IPS-15b (cell line): ENCODE measurements at regions not wholly inside any gene's neighbourhood (a gene's known extent, or its start where the extent isn't known, plus 50 kb on each side); places are given as distances from the start of the nearest gene placed in this dataset.
A peak's percentile ranks its signal among the peaks of the same experiment; 100 is the strongest.
"Not testable (repeated sequence)": the region's sequence is repeated elsewhere in the genome, so short reads cannot be mapped to it uniquely, and the experiment has no call there.

ENCODE experiments used
- H3K27me3 ChIP-seq: one replicate; pipeline ENCODE4 v1.6.1; 2013; ENCODE audit warnings: low read length; ENCODE audit not compliant: control insufficient read depth, insufficient read depth
- H3K36me3 ChIP-seq: one replicate; pipeline ENCODE4 v1.6.1; 2013; ENCODE audit warnings: low read length; ENCODE audit not compliant: control insufficient read depth, insufficient read depth
- H3K4me1 ChIP-seq: one replicate; pipeline ENCODE4 v1.6.1; 2013; ENCODE audit warnings: mild to moderate bottlenecking, low read length; ENCODE audit not compliant: control insufficient read depth, insufficient read depth
- H3K4me3 ChIP-seq: one replicate; pipeline ENCODE4 v1.5.1; 2013; ENCODE audit warnings: low read depth, low read length
- H3K9ac ChIP-seq: one replicate; pipeline ENCODE4 v1.6.1; 2013; ENCODE audit warnings: low read depth, mild to moderate bottlenecking, low read length
- H3K9me3 ChIP-seq: one replicate; pipeline ENCODE4 v1.6.1; 2013; ENCODE audit warnings: mild to moderate bottlenecking, low read length; ENCODE audit not compliant: control insufficient read depth, insufficient read depth

- Histone ChIP-seq H3K9me3 (no peaks in the 10 kb centered on the region), H3K36me3 (no peaks in the 10 kb centered on the region), H3K4me1 (no peaks in the 10 kb centered on the region), H3K4me3 (no peak overlapping the region), H3K27me3 (no peaks in the 10 kb centered on the region), H3K9ac (no peak overlapping the region)
These were observed 206.1 kb downstream of the RGS3 start for GRCh38 chr9:113669522-113670115.

- Histone ChIP-seq H3K36me3 (no peaks in the 10 kb centered on the region), H3K9me3 (no peaks in the 10 kb centered on the region), H3K4me1 (no peaks in the 10 kb centered on the region), H3K27me3 (no peaks in the 10 kb centered on the region), H3K4me3 (no peak overlapping the region), H3K9ac (no peak overlapping the region)
These were observed 202.4 kb upstream of the ZNF618 start for GRCh38 chr9:113673726-113674125.

GRCh38 chr9:113674436-113674835 lies 201.7 kb upstream of the ZNF618 start:
- Histone ChIP-seq H3K9ac (no peak overlapping the region), H3K27me3 (no peaks in the 10 kb centered on the region), H3K9me3 (no peaks in the 10 kb centered on the region), H3K36me3 (no peaks in the 10 kb centered on the region), H3K4me3 (no peak overlapping the region), H3K4me1 (no peaks in the 10 kb centered on the region)

- H3K9me3 ChIP-seq: no peaks in the 10 kb centered on the region
- no peaks in the 10 kb centered on the region for H3K4me1 ChIP-seq
- no peaks in the 10 kb centered on the region for H3K27me3 ChIP-seq
- H3K9ac ChIP-seq: no peak overlapping the region
- no peaks in the 10 kb centered on the region for H3K36me3 ChIP-seq
- H3K4me3 ChIP-seq: no peak overlapping the region
These were observed 200.6 kb upstream of the ZNF618 start for GRCh38 chr9:113675475-113675941.

- no peaks in the 10 kb centered on the region for H3K9me3 ChIP-seq
- no peaks in the 10 kb centered on the region for H3K27me3 ChIP-seq
- H3K4me1 ChIP-seq: no peaks in the 10 kb centered on the region
- no peak overlapping the region for H3K9ac ChIP-seq
- no peak overlapping the region for H3K4me3 ChIP-seq
- no peaks in the 10 kb centered on the region for H3K36me3 ChIP-seq
These were observed 199.1 kb upstream of the ZNF618 start for GRCh38 chr9:113677057-113677456.

GRCh38 chr9:113677569-113677968 lies 198.5 kb upstream of the ZNF618 start:
- H3K27me3 ChIP-seq: no peaks in the 10 kb centered on the region
- H3K9me3 ChIP-seq: no peaks in the 10 kb centered on the region
- no peak overlapping the region for H3K4me3 ChIP-seq
- H3K9ac ChIP-seq: no peak overlapping the region
- no peaks in the 10 kb centered on the region for H3K36me3 ChIP-seq
- no peaks in the 10 kb centered on the region for H3K4me1 ChIP-seq

- Histone ChIP-seq H3K36me3 (no peaks in the 10 kb centered on the region), H3K27me3 (no peaks in the 10 kb centered on the region)
These were observed 197.8 kb upstream of the ZNF618 start for GRCh38 chr9:113678119-113678858.

GRCh38 chr9:113678859-113679256 lies 197.3 kb upstream of the ZNF618 start:
- Histone ChIP-seq H3K27me3 (no peaks in the 10 kb centered on the region), H3K9me3 (no peaks in the 10 kb centered on the region), H3K9ac (no peak overlapping the region), H3K36me3 (no peaks in the 10 kb centered on the region), H3K4me1 (no peaks in the 10 kb centered on the region), H3K4me3 (no peak overlapping the region)

More at GRCh38 chr9:113678119-113678858, 197.8 kb upstream of the ZNF618 start:
- H3K4me3 ChIP-seq: no peak overlapping the region
- H3K9ac ChIP-seq: no peak overlapping the region
- no peaks in the 10 kb centered on the region for H3K9me3 ChIP-seq
- H3K4me1 ChIP-seq: no peaks in the 10 kb centered on the region

GRCh38 chr9:113682297-113682771 lies 193.8 kb upstream of the ZNF618 start:
- no peaks in the 10 kb centered on the region for H3K9me3 ChIP-seq
- H3K4me1 ChIP-seq: no peaks in the 10 kb centered on the region
- no peaks in the 10 kb centered on the region for H3K36me3 ChIP-seq
- no peak overlapping the region for H3K9ac ChIP-seq
- H3K4me3 ChIP-seq: no peak overlapping the region
- peaks cover 18% of the 10 kb centered on the region for H3K27me3 ChIP-seq

GRCh38 chr9:113685636-113686035 lies 190.5 kb upstream of the ZNF618 start:
- H3K9ac ChIP-seq, H3K4me3 ChIP-seq, H3K9me3 ChIP-seq, H3K36me3 ChIP-seq, H3K4me1 ChIP-seq: not testable (repeated sequence)
- H3K27me3 ChIP-seq: peaks cover 47% of the 10 kb centered on the region

- Histone ChIP-seq H3K9me3 (no peaks in the 10 kb centered on the region), H3K4me1 (no peaks in the 10 kb centered on the region), H3K36me3 (no peaks in the 10 kb centered on the region), H3K9ac (peak overlapping the region; percentile 47), H3K27me3 (peaks cover 47% of the 10 kb centered on the region), H3K4me3 (peak overlapping the region; percentile 75)
These were observed 188.9 kb upstream of the ZNF618 start for GRCh38 chr9:113687107-113687679.
